Stimulated activated CD4-positive, alpha-beta T cell treated with anti-CD3 and anti-CD28 coated beads, Interleukin-2, amount 100 ng/mL, for 24 hours (primary cell): ENCODE measurements at regions not wholly inside any gene's neighbourhood (a gene's known extent, or its start where the extent isn't known, plus 50 kb on each side); places are given as distances from the start of the nearest gene placed in this dataset.
"Not testable (repeated sequence)": the region's sequence is repeated elsewhere in the genome, so short reads cannot be mapped to it uniquely, and the experiment has no call there.

ENCODE experiments used
- DNase-seq, 2 donors: peaks; one replicate each; pipeline ENCODE4 v3.0.0-alpha.2; 2020

- DNase-seq: no peak
Measured at GRCh38 chr2:147352264-147353071, 492.4 kb upstream of the ACVR2A start.

- no peak for DNase-seq
Measured at GRCh38 chr2:147351784-147352183, 493.0 kb upstream of the ACVR2A start.

- DNase-seq: no peak
Measured at GRCh38 chr2:147348931-147349555, 495.8 kb upstream of the ACVR2A start.

GRCh38 chr2:147346142-147346541 is 498.7 kb upstream of the ACVR2A start:
- no peak for DNase-seq

- DNase-seq: no peak
Measured at GRCh38 chr2:147345246-147345645, 499.6 kb upstream of the ACVR2A start.

- DNase-seq: no peak
Measured at GRCh38 chr2:147342329-147342728, 502.5 kb upstream of the ACVR2A start.

GRCh38 chr2:147331790-147332419 is 512.9 kb upstream of the ACVR2A start:
- peak; percentile 34 to 59 for DNase-seq

GRCh38 chr2:147330925-147331324 is 513.9 kb upstream of the ACVR2A start:
- no peak for DNase-seq

GRCh38 chr2:147327613-147328012 is 517.2 kb upstream of the ACVR2A start:
- DNase-seq: peak; percentile 20 to 21

GRCh38 chr2:147325990-147326389 is 518.8 kb upstream of the ACVR2A start:
- DNase-seq: no peak

- no peak for DNase-seq
Measured at GRCh38 chr2:147320146-147320545, 524.7 kb upstream of the ACVR2A start.

- no peak for DNase-seq
Measured at GRCh38 chr2:147311058-147311430, 533.8 kb upstream of the ACVR2A start.

GRCh38 chr2:147310335-147311057 is 534.3 kb upstream of the ACVR2A start:
- no peak for DNase-seq

GRCh38 chr2:147297820-147298219 is 547.0 kb upstream of the ACVR2A start:
- peak; percentile 16 to 35 for DNase-seq

- no peak for DNase-seq
Measured at GRCh38 chr2:147294825-147295392, 549.9 kb upstream of the ACVR2A start.

GRCh38 chr2:147293991-147294824 is 550.6 kb upstream of the ACVR2A start:
- no peak for DNase-seq

GRCh38 chr2:147288131-147288530 is 556.7 kb upstream of the ACVR2A start:
- no peak for DNase-seq

GRCh38 chr2:147275943-147276342 is 568.9 kb upstream of the ACVR2A start:
- no peak for DNase-seq

GRCh38 chr2:147273628-147274027 is 571.2 kb upstream of the ACVR2A start:
- DNase-seq: no peak

- no peak for DNase-seq
Measured at GRCh38 chr2:147273106-147273505, 571.7 kb upstream of the ACVR2A start.

- not testable (repeated sequence) for DNase-seq
Measured at GRCh38 chr2:147269581-147269980, 575.2 kb upstream of the ACVR2A start.

- no peak for DNase-seq
Measured at GRCh38 chr2:147260241-147260640, 584.6 kb upstream of the ACVR2A start.
